ENCODE measurements at regions not wholly inside any gene's neighbourhood (a gene's known extent, or its start where the extent isn't known, plus 50 kb on each side); places are given as distances from the start of the nearest gene placed in this dataset.

GRCh38 chr2:121919803-121920202 is 164.4 kb downstream of the TSN start:
- TF ChIP-seq CTCF (conservative IDR thresholded peaks at IDR 0.05): no peak
- TF ChIP-seq EZH2 (IDR thresholded peaks at IDR 0.05; ENCODE audit: low read depth): no peak

Measured in PC-9 (cell line).